ENCODE measurements at regions not wholly inside any gene's neighbourhood (a gene's known extent, or its start where the extent isn't known, plus 50 kb on each side); places are given as distances from the start of the nearest gene placed in this dataset.

DNA sequence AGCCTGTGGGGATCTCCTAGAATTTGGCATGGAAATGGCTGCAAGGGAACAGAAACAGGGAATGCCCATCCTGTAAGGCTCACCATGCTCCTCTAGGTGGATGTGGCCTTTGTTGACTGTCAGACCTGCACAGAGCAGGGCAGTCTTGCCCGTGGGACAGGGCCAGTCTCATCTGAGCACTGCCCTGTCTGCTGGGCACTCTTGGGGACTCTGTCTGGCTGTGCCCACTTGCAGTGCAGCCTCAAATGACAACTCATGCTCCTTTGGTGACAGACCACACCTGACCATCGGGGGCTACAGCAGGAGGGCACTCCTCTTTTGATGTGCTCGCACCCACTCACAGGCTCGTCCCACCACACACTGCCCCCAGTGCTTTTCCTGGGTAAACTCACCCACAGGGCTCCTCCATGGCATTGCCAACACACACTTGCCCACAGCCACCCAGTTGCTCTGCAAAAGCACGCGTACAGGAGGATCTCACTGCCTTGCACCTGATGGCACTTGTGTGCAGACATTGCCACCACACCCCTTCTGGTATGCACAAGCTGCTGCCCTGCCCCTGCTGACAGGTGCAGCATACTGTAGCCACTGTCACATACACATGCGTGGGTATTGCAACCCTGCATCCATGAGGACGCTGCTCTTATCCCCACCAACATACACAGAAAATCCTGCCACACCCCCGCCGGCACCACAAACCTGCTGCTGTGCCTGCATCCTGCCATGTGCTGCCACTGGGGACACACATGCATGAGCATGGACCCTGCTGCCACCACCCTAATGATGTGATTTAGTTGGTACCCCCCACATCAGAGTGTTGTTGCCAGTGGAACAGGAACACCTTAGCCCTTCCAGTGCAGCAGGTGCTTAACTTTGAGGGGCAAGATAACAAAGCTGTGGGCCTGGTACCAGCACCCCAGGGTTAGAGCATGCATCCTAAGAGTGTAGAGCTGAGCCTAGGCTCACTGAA is 100.1 kb upstream of the ARHGEF9 start:
- DNase-seq (ENCODE audit: low spot score) = no peak

GRCh38 chrX:63869506-63869905 is 84.5 kb upstream of the ARHGEF9 start:
- DNase-seq (ENCODE audit: low spot score) = no peak

DNA sequence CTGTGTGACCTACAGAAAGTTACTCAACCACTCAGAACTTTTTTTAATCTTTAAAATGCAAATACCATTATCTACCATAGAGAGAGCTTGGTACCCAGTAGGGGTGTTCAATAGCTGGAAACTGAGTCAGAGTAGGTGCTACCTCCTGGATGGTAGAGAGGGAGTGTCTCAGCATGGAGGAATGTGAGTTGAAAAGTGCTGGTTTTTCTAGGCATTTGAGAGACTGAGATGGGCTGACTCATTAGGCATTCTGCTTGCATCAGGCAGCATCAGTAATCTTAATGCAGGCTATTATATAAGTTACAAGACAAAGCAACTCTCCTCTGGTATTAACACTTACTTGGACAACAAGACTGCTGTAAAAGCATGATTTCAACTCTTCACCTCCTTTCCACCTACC is 70.9 kb upstream of the ARHGEF9 start:
- no peak for DNase-seq (ENCODE audit: low spot score)

GRCh38 chrX:63835361-63835760 is 50.3 kb upstream of the ARHGEF9 start:
- no peak for DNase-seq (ENCODE audit: low spot score)
